Stimulated activated CD4-positive, alpha-beta T cell treated with anti-CD3 and anti-CD28 coated beads, Interleukin-1b, Interleukin-23, amount 100 ng/mL, for 1 hour (primary cell): ENCODE measurements at regions not wholly inside any gene's neighbourhood (a gene's known extent, or its start where the extent isn't known, plus 50 kb on each side); places are given as distances from the start of the nearest gene placed in this dataset.
"Not testable (repeated sequence)": the region's sequence is repeated elsewhere in the genome, so short reads cannot be mapped to it uniquely, and the experiment has no call there.

Source experiments
- DNase-seq, 2 donors: peaks; one replicate each; pipeline ENCODE4 v3.0.0-alpha.2; 2020; ENCODE audit warnings: low read depth in 2 of 2

DNA sequence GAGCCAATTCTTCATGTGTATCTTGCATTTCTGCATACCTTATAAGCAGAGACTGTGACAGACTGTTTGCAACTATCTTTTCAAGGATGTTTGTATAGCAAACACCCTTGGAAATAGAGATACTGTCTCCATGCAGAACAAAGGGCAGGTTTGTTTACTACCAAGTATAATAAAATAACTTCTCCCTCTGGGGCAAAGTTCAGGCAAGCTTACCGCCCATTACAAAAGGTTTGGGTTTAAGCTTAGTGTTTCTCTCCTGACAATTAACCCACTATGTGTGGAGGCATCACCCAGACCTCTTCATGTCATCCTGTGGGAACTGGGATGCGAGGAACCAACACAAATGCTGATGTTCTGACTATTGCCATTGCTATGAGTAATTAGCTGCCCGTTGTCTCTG is 479.1 kb upstream of the ZMIZ1 start:
- DNase-seq = no peak

DNA sequence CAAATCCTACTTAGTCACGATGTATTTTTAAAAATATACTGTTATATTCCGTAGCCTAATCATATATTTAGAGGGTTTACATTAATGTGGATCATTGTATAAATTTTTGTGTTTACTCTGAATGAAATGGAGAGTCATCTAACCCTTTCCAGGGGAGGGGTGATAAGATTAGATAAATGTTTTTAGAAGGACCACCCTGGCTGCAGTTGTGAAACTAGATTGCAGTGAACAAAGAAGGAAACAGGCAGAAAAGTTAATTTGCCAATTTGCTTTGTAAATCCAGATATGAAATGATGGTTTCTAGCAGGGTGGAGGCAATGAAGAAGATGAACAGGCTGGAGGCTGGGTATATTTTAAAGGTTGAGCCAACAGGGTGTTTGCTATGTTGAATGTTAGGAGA is 477.7 kb upstream of the ZMIZ1 start:
- DNase-seq = no peak

DNA sequence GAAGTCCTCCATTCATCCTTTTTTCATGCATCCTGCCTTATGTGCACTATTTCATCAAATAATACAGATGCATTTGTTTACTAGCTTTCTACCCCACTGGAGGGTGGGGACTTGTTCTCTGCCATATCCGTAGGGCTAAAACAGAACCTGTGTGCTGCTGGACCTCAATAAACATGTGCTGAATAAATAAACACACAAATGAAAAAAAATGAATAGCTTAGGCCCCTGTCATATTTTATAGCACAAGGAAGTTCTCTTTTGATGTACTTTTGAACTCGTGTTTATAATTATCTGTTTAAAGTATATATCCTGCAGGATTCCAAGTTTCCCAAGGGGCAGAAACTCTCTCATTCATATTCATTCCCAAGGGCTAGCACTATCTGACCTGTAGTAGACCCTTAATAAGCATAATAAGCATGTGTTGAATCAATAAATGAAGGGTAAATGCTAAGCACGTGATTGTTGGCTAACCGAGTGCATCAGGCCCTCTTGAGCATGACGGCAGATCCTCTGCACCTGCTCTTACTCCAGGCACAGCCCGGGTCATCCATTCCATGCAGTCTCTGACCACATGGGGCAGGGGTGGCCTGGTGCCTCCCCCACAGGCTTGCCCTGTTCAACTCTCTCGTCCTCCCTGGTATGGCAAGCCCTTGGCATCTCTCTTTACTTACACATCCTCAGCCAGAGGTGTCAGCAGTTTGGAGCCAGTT is 474.1 kb upstream of the ZMIZ1 start:
- DNase-seq = no peak

DNA sequence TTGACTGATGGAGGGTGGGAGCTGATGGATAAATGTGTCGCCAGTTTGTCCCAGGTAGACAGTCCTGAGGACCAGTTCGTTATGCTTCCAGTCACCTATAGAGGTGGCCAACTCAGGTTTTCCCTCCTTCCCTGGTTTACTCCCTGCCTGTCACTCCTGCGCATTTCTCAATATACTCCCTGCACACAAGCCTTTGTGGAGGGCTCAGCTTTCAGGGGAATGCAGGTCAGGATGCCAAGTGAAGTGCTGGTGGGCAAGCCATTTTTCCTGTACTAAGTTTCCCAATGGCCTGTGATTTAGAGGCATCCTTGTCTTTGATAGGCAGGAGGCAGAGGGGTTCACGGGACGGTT is 473.5 kb upstream of the ZMIZ1 start:
- no peak for DNase-seq

DNA sequence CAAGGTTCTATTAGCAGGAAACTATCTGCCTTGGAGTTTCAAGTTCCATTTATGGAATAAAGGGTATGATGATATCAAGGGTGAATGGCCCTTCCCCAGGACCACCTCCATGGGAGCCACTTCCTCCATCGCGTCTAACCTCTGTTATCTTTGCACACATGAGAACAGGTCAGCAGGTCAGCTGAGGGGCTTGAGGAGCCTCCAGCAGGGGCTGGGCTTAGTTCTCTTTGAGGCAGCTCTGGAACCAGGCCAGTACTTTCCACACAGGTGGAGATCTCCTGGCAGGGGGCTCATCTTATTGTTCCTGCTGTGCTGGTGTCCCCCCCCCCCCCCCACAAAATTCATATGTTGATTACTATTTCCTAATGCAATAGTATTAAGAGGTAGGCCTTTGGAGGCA is 472.2 kb upstream of the ZMIZ1 start:
- no peak for DNase-seq

DNA sequence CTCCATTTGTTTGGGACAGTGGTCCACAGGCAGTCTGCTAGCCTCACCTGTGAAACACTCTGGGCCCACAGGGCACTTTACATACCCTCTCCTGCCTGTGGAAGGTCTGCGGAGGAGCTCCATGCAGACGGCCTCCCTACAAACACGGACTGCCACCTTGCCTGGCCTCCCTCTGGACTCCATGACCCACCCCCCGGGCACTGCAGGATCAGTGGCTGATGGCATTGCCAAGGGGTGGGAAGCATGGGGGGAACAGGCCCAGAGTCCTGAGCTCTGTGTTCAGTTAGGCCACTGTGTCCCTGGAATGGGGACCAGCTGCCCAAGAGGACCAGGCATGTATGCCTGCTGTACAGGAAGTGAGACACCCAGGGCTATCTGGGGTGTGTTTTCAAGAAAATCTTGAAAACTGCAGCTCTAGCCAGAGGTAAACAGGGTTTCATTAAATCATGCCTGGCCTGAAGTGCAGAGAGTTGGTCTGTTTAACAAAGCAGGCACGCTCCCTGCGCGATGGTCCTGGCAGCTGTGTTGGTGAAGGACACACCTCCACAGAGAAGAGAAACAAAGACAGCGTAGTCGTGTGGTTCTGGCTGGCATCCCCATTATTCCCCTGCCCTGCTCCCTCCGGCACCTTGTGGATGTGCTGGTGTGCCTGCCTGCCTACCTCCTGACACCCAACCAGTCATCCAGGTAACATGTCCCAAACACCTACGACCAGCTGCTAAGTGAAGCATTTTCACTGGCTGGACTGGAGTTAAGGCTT is 470.8 kb upstream of the ZMIZ1 start:
- DNase-seq = no peak

DNA sequence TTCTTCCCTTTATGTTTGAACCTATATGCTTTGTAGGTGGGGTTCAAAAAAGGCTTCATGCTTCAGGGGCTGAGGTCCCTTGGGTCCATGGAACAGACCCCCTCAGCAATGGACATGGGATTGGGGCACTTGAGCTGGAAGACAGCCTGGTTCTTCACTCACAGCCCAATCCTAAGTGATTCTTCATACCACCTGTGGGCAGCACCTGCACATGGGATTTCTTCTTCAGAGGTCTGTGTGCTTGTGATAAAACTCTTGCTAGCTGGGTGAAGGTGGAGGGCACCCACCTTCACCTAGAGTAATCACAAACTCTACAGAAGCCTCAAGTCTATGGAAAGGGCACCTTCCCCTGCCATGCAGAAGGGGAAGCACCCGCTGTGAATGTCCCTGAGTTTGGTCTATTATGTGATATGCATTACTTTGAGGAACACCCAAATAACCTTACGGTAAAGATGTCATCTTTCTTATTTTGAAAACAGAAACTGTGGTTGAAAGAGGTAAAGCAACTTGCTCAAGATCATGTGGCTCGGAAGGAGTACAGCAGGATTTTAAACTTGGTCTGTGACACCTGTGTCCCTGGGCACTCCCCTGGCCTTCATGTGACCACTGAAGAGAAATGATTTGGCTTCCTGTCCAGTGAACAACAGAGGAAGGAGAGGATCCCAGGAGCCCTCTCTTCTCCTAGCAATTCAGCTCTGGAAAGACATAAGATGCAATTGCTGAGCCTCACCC is 469.5 kb upstream of the ZMIZ1 start:
- DNase-seq = no peak

DNA sequence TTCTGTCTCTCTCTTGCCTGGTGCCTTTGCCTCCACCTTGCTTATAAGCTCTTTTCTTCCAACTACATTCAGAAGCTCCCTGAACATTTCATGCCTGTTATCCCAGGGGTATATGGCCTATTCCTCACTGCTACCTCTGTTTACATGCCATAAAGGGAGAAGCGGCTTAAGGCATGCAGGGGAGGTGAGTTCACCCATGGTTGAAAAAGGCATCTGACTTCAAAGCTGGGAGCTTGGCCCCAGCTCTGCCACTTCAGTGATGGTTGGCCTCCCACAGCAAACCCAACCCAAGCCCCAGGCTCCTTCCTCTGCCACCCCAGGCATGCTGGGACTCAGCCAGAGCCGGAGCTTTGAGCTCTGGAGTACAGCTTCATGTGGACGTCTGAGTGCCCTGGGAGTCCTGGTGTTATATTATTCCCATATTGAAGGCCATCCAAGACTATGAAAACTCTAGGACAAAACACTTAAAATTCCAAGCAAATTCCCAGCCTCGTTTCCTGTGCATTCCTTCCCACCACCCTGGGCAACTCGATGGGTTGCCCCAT is 468.6 kb upstream of the ZMIZ1 start:
- no peak for DNase-seq

DNA sequence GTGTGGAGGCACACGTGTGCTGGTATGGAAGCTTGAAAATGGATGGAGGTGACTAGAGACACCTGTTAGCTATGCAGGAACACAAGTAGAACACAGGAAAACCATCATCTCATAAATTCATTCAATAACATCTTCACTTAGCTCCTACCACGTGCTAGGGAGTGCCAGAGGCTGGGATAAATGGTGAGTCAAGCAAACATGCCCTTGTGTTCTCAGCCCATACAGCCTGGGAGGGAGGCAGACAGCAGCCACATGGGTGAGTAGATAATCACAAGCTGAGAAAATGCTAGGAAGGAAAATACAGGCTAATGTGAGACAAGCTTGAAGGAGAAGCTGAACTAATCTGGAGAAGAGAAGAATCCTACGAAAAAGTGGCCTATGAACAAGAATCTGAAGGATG is 468.0 kb upstream of the ZMIZ1 start:
- DNase-seq = no peak

DNA sequence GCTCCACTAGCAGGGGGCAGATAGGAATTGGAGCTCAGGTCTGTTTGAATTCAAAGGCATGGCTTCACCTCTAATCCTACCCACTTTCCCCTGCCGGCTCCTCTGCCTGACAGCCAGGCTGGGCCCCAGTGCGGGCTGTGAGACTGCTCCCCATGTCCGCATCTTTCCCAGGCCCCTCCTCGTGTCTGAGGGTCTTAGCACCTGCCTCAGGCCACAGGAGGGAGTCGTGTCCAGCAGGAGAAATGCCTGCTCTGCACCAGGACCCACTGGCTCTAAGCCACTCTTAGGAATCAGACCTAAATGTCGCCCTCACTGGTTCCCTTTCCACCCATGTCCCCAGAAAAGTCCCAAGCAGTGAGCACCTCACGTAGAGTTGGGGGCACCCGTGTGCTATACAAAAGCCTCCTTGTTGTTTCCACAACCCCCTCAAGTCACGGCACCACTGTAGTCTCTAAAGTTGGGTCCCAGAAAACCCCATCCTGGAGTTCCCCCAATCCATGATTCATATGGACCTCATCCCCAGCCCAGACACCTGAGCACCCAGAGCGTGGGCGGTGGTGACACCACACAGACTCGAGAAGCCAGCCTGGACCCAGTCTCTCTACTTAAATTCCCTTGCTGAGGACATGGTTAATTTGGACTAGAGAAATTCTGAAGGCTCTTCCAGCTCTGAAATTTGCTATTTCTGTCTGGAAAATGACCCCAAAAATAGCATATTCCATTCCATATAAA is 466.4 kb upstream of the ZMIZ1 start:
- no peak for DNase-seq

DNA sequence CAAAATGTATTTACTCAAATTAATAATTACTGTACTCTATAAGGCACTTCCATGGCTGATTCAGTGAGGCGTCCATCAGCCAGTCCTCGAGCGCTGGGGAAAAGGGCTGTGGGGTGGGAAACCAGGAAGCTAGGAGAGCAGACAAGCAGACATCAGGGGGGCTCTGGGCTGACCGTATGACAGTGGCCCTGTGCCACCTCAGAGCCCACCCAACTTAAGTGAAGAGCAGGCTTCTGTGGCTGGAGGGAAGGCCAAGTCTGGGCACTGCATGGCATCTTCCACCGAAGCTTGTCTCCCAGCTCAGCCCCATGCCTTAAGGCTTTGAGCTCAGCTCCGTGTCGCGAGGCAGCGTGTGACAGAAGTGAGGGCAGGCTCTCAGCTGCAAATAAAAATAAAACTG is 464.5 kb upstream of the ZMIZ1 start:
- no peak for DNase-seq

DNA sequence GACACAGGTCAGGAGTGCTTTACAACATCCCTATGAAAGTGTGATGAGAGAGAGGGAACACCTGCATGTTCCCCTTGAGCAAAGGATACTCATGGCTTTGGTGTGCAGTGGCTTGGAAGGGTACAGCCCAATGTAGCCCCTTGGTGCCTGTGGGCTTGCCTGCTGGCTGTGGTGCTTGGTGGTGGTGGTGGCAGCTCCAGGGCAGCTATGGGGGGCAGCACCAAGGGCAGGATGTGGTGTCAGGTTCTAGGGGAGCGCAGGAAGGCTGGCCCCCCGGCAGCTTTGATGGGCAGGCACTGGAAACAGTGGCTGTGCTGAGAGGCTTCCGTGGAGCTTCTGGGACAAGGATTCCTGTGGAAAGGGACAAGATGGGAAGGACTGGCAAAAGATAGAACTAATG is 464.0 kb upstream of the ZMIZ1 start:
- DNase-seq = no peak

DNA sequence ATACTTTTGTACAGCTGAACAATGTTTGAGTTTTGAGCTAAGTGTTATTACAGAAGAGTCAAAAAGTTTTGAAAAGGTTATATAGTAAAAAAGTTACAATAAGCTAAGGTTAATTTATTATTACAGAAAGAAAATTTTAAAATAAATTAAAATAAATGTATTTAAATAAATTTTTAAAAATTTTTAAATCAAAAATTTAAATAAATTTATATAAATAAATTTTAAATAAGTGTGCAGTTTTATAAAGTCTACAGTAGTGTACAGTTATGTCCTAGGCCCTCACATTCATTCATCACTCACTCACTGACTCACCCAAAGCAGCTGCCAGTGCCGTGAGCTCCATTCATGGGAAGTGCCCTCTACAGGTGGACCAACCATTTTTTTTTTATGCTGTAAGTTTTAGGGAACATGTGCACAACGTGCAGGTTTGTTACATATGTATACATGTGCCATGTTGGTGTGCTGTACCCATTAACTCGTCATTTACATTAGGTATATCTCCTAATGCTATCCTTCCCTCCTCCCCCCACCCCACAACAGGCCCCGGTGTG is 462.9 kb upstream of the ZMIZ1 start:
- no peak for DNase-seq

DNA sequence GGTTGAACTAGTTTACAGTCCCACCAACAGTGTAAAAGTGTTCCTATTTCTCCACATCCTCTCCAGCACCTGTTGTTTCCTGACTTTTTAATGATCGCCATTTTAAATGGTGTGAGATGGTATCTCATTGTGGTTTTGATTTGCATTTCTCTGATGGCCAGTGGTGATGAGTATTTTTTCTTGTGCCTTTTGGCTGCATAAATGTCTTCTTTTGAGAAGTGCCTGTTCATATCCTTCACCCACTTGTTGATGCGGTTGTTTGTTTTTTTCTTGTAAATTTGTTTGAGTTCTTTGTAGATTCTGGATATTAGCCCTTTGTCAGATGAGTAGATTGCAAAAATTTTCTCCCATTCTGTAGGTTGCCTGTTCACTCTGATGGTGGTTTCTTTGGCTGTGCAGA is 462.0 kb upstream of the ZMIZ1 start:
- not testable (repeated sequence) for DNase-seq

DNA sequence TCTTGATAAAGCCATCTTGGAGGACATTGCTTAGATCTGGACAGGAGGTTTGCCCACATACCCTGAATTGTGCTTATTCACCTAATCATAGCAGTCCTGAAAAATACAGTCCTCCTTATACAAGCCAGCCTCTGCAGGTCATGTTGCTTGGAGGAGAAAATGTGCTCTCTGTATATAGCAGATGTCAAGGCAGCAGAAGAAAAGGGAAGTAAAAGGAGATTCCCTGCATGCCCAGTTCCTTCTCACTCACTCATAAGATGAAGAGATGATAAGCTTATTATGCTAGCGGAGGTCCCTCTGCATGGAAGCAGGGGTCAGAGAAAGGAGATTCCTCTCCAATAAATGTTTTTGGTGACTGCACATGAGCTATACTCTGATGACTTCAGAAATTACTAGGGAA is 458.8 kb upstream of the ZMIZ1 start:
- DNase-seq = no peak

DNA sequence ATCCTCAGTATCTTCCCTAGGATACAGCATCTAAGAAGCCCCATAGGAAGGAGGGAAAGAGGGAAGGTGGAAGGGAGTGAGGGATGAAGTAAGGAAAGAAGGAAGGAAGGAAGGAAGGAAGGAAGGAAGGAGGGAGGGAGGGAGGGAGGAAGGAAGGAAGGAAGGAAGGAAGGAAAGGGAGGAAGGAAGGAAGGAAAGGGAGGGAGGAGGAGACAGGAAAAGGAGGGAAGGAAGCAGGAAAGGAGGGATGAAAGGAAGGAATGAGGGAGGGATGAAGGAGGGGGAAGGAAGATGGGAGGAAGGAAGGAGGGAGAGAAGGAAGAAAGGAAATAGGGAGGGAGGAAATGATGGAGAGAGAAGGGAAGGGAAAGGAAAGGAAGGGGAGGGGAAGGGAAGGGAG is 455.6 kb upstream of the ZMIZ1 start:
- no peak for DNase-seq

DNA sequence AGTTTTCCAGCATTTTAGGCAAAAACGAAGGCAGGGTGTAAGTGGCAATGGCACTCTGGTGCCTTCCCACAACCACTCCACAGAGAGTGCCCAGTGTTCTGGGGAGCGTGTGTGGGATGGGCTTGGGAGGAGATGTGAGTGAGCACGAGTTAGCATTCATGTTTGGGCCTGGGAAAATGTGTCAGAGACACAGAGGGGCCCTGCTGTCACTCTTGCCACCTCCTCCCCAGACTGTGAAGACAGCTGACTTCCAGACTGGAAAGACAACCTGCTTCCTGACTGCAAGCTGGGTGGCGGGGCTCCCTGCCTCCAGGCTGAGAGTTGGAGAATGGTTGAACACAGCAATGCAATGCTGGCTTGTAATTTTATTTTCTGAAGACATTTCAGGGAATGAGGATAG is 454.5 kb upstream of the ZMIZ1 start:
- DNase-seq = no peak

DNA sequence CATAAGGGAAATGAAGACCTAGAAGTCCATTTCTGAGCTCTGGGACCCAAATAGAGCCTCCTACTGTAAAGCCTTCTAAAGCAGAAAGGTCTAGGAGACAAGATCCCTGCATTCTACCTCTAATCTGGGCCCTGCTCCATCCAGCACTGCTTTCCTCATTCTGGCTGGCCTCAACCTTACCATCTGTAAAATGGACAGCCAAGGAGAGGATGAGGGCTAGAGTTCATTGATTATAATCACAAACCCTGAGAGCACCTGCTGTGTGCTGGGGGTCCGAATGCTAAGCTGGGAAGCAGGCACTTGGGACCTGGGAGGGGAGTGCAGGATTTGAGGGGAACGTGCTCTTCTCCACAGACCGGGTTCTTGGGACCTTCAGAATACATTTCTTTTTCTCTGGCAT is 454.0 kb upstream of the ZMIZ1 start:
- no peak for DNase-seq

DNA sequence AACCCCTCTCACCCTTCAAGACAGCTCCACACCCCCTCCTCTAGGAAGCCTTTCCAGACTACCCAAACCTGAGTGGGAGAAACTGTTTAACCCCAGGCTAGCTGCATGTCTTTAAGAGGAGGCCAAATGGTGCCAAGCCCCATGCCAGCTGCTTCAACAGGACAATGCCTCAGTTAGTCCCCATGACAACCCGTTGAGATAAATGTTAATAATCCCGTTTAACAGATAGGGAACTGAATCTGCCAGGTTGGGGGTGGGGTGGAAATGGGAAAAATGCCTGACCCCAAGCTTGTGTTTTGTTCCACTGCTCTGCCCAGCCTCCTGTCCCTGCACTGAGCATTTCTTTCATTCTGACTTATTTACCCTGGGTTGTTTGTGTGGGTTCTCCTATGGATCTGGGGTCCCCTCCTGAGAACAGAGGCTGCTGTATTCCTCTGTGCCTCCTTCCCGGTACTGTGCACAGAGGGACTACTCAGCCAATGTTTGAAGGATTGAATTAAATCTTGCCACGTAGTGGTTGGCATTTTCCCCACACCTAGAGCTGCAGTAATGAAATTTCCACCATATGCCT is 452.6 kb upstream of the ZMIZ1 start:
- no peak for DNase-seq

DNA sequence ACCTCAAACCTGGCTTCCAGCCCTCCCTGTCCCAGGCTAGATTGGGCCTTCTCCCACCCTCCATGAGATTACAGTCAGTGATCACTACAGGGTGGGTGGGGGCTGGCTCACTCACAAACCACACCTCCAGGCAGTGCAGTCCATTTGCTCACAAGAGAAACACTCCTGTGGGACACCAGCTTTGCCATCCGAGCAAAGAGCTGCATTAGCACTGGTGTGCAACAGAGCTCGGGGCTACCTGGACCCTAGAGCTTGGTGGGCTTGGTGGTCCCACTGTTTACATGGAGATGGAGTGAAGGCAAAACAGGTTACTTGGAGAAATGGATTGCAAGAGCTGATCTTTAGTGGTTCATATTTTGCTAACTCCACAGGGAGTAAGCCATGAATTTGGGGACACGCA is 451.7 kb upstream of the ZMIZ1 start:
- no peak for DNase-seq

DNA sequence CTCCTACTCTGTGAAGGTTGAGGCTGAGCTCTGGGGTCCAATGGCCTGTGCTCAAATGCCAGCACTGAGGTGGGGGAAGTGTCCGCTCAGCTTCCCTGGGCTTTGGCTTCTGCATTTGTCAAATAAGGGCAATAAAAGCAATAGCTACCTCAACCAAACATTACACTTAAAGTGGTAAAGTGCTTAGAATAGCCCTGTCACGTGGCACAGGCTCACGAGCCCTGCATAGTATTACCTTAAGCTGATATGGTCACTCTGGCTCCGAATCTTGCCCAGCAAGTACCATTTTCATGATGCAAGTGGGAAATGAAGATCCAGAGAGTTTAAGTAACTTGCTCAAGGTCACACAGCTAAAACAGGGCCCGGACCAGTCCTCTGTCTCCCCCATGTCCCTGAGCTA is 451.1 kb upstream of the ZMIZ1 start:
- no peak for DNase-seq

DNA sequence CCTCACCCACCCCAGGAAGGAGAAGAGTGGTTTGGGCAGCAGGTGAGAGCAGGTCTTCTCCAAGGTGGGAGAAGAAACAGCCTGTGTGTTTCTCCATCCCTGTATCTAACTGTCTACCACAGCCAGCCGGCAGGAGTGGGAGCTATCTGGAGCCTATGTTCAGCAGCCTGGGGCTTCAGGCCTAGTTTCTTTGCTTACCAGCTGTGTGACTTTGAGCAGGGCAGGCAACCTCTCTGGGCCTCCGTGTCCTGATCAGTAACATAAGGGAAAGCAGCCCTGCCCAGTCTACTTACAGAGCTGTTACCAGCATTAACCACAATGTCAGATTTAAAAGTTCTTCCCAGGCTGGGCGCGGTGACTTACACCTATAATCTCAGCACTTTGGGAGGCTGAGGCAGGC is 450.7 kb upstream of the ZMIZ1 start:
- no peak for DNase-seq
